GM06990 (cell line): ENCODE measurements at regions not wholly inside any gene's neighbourhood (a gene's known extent, or its start where the extent isn't known, plus 50 kb on each side); places are given as distances from the start of the nearest gene placed in this dataset.

Source experiments
- DNase-seq: peaks from one replicate; pipeline ENCODE4 v3.0.0-alpha.2; 2011; ENCODE audit not compliant: insufficient read length; ENCODE audit errors: extremely low read depth
- H3K27me3 ChIP-seq: replicated peaks from 2 replicates; pipeline ENCODE4 v1.6.0; 2011; ENCODE audit warnings: low read length; ENCODE audit not compliant: control insufficient read depth, insufficient read depth
- H3K36me3 ChIP-seq: 2 replicates; pipeline ENCODE4 v1.5.1; 2011; ENCODE audit warnings: low read length; ENCODE audit not compliant: control insufficient read depth, insufficient read depth
- H3K4me3 ChIP-seq: replicated peaks from 2 replicates; pipeline ENCODE4 v1.5.1; 2011; ENCODE audit warnings: low read depth, mild to moderate bottlenecking, control low read depth, low read length
- CTCF ChIP-seq: IDR thresholded peaks from 2 replicates; pipeline ENCODE4 v1.5.1; 2011; ENCODE audit warnings: low read length, control low read depth, mild to moderate bottlenecking, inconsistent platforms; ENCODE audit not compliant: insufficient read depth, poor library complexity, severe bottlenecking

GRCh38 chr6:147088861-147089260, 115.4 kb upstream of the STXBP5 start:
- Histone ChIP-seq H3K36me3 (no peaks in the 10 kb centered on the region), H3K4me3 (no peak overlapping the region), H3K27me3 (no peaks in the 10 kb centered on the region)
- no peak for DNase-seq
- no peak for TF ChIP-seq CTCF

GRCh38 chr6:147095316-147095715, 108.9 kb upstream of the STXBP5 start:
- H3K27me3 ChIP-seq, result no peaks in the 10 kb centered on the region
- H3K4me3 ChIP-seq, result no peak overlapping the region
- TF ChIP-seq CTCF, result no peak
- H3K36me3 ChIP-seq, result no peaks in the 10 kb centered on the region
- no peak for DNase-seq

GRCh38 chr6:147099974-147100373, 104.2 kb upstream of the STXBP5 start:
- Histone ChIP-seq H3K4me3 (no peak overlapping the region), H3K27me3 (no peaks in the 10 kb centered on the region), H3K36me3 (no peaks in the 10 kb centered on the region)
- DNase-seq, result no peak
- no peak for TF ChIP-seq CTCF

- no peak overlapping the region for H3K4me3 ChIP-seq
- DNase-seq, result no peak
- H3K36me3 ChIP-seq, result no peaks in the 10 kb centered on the region
- TF ChIP-seq CTCF, result no peak
- H3K27me3 ChIP-seq, result no peaks in the 10 kb centered on the region
Measured at GRCh38 chr6:147103007-147103406, 101.2 kb upstream of the STXBP5 start.

- TF ChIP-seq CTCF, result no peak
- H3K4me3 ChIP-seq, result no peak overlapping the region
- H3K36me3 ChIP-seq, result no peaks in the 10 kb centered on the region
- no peak for DNase-seq
- H3K27me3 ChIP-seq, result no peaks in the 10 kb centered on the region
Measured at GRCh38 chr6:147103694-147104093, 100.5 kb upstream of the STXBP5 start.

- H3K36me3 ChIP-seq, result no peaks in the 10 kb centered on the region
- no peak overlapping the region for H3K4me3 ChIP-seq
- no peak for TF ChIP-seq CTCF
- DNase-seq, result no peak
- H3K27me3 ChIP-seq, result no peaks in the 10 kb centered on the region
Measured at GRCh38 chr6:147105786-147106185, 98.4 kb upstream of the STXBP5 start.
